IPS-18c (cell line): ENCODE measurements at regions not wholly inside any gene's neighbourhood (a gene's known extent, or its start where the extent isn't known, plus 50 kb on each side); places are given as distances from the start of the nearest gene placed in this dataset.
"Not testable (repeated sequence)": the region's sequence is repeated elsewhere in the genome, so short reads cannot be mapped to it uniquely, and the experiment has no call there.

Experiments used
- H3K4me3 ChIP-seq: 2 replicates; pipeline ENCODE4 v1.7.0; 2013; ENCODE audit warnings: low read depth, mild to moderate bottlenecking, low read length, moderate library complexity; ENCODE audit not compliant: insufficient read depth
- H3K9me3 ChIP-seq: one replicate; pipeline ENCODE4 v1.6.1; 2013; ENCODE audit warnings: mild to moderate bottlenecking, low read length, moderate library complexity; ENCODE audit not compliant: control insufficient read depth, insufficient read depth

DNA sequence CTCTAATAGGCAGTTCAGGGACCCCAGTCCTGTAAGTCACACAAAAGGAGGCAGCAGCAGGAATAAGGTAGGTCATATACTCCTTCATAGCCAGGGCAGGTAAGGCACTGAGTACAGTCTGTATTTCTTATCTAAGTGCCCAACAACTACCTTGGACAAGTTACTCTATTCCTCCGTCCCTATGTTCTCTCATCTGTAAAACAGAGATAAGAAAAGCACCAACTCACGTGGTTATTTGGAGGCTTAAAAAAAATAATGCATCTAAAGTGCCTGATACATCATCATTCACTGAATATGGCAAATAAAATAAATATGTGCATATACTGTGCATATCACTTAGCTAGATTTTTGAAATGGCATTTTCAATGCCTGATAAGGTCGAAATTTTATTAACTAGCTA, 298.1 kb upstream of the CDYL start:
- Histone ChIP-seq H3K9me3 (peaks cover 6% of the 10 kb centered on the region), H3K4me3 (no peak overlapping the region)

DNA sequence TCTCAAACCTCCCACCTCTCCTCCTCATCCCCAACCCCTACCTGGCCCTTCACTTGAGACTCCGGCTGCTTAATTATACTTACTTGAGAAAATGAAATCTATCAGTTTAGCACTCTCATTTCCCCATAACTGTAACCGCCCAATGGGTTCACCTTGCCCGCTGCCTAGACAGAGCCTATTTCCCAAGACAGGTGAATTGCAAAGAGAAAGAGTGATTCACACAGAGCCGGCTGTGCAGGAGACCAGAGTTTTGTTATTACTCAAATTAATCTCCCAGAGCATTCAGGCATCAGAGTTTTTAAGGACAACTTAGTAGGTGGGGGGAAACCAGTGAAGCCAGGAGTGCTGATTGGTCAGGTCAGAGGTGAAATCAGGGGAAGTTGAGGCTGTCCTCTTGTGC, 301.4 kb upstream of the CDYL start:
- Histone ChIP-seq H3K4me3 (no peak overlapping the region), H3K9me3 (peaks cover 8% of the 10 kb centered on the region)

DNA sequence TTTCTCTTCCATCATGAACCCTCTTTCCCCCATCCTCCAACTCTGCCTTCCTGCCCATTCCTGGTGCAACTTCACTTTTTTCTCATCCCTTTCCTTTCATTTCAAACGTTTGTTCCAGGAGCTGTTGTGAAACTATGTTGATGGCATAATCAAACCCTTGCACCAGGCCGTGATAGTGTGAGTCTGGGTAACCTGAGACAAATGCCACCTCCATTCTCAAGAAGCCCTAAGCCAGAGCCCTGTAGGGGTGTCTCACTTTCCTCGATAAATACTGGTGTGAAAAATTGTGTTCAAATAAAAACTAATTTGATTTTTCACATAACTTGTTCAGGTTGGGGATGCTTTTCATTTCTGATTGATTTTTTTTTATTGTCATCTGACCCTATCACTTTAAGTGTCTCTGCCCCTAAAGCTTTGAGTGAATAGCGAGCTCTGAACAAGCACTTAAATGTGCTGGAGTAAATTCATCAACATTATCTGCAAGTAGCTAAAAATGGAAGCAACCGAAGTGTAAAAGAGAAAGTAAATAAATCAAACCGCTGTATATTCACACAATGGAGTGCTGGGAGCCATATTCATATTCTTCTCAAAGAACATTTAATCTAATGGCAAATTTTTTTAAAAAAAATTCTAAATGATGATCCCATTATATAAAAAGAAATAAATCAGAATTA, 303.1 kb upstream of the CDYL start:
- peaks cover 8% of the 10 kb centered on the region for H3K9me3 ChIP-seq
- H3K4me3 ChIP-seq = no peak overlapping the region

DNA sequence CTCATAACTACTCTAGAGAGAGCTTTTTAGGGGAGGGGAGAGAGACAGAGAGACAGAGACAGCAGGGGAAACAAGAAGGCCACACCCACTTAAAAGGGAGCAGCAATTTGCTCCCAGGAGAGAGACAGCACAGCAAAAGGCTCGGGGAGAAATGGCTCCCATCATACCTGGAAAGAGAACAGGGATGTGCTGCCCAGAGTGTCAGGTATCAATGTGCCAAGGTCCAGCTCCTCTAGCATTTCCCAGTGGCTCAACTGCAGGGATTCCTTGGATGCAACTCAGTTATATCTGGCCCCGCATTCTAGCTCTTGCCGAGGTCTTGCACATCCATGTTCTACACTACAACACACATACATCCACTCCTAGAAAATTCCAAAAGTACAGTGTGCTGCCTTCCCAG, 304.0 kb upstream of the CDYL start:
- H3K4me3 ChIP-seq = no peak overlapping the region
- H3K9me3 ChIP-seq = peaks cover 8% of the 10 kb centered on the region

DNA sequence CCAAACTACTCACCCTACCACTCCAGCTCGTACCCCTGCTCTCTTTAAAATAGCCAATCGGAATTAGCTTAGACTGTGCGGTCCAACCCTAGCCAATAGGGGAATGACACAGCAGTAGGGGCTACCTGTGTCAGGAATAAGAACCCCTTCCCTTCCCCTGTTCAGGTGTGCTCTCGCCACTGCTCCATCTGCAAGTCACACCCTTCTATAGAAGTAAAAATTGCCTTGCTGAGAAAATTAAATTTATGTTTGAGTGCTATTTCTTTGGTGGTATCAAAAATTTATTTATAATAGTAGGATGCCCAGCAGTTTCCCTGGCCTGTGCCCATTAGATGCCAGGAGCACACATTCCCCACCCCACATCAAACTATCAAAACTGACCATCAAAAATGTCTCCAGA, 304.7 kb upstream of the CDYL start:
- not testable (repeated sequence) for H3K9me3 ChIP-seq, H3K4me3 ChIP-seq

DNA sequence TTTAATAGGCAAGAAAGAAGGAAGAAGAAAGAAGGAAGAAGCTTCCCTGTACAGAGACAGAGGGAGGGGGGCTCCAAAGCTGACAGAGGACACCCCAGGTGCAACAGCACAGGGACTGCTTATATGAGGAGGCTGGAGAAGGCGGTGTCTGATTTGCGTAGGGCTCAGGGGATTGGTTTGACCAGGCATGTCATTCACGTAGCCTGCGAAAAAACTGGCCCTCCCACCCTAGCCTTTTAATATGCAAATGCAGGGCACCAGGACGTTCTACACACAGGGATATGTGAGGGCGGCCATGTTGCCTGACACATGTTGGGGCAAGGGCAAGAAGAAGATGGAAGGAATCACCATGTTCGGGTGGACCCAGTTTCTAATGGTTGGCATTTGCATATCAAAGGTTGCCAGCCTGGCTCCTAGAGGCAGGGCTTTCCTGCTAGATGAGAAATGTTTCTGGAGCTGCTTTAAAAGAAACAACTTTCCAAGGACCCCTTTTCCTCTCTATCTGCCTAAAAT, 305.4 kb upstream of the CDYL start:
- H3K9me3 ChIP-seq = peaks cover 4% of the 10 kb centered on the region
- no peak overlapping the region for H3K4me3 ChIP-seq

DNA sequence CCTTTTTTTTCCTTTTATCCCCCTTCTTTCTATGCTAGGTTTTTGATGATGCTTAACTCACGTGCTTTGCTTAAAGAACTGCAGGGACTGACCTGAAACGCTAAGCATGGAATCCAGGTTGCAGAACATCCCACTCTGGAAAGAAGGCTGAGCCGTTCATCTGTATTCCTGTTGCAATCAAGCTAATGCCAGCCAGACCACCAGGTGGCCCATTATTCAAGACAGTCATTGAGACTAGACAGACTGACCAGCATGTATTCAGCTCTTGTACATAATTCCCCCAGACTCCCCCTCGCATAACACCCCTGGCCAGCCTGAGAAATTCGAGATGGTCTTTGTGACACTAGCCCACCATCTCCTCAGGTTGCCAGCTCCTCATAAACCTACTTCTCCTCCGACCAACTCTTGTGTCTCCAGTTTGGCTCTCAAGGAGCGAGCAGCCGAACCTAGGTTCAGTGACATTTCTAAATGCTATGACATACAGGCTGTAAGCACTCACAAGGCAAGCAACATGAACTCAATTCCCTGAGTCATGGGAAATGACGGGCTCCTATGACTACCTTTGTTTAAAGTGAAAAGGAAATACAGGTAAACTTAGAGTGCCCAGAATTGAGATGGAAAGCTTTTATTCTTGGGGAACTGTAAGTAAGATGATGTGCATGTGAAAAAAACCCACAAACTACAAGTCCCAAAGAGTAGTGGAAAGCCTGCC, 309.3 kb upstream of the CDYL start:
- Histone ChIP-seq H3K4me3 (no peak overlapping the region), H3K9me3 (peaks cover 2% of the 10 kb centered on the region)

DNA sequence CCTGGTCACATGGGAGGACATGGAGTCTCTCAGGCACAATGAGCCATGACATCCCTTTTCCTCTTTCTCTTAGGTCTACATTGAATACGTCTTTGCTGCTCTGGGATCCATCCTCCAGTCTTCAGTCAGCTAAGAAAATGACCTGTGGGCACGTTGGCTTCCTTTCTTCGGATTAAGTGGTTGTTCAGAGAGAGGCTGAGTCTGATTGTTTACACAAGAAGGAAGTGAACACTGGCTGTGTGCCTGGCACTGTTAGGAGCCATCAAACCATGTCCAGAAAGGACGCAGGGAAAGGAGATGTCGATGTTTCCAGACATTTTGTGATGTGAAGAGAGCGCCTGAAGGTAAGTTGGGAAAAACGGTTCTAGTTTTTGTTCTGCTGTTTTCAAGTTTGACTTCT, 309.9 kb upstream of the CDYL start:
- Histone ChIP-seq H3K9me3 (peaks cover 2% of the 10 kb centered on the region), H3K4me3 (no peak overlapping the region)

DNA sequence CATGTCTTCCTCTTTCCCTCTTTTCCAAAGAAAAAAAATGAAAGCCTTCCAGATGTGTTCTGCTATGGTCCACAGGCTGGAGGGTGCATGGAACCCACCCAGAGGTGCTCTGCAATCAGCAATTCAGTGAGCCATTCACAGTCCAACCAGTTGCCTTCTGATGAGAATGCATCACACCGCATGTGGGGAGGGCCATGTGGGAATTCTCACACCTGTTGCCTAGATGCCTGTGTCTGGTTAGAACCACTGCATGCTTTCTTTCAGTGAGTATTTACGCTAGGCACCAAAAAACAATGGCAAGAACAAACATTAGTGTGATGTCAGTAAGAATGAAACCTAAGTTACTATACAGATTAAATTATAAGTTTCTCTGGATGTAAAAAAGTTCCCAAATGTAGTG, 311.6 kb upstream of the CDYL start:
- no peak overlapping the region for H3K4me3 ChIP-seq
- H3K9me3 ChIP-seq = no peaks in the 10 kb centered on the region

DNA sequence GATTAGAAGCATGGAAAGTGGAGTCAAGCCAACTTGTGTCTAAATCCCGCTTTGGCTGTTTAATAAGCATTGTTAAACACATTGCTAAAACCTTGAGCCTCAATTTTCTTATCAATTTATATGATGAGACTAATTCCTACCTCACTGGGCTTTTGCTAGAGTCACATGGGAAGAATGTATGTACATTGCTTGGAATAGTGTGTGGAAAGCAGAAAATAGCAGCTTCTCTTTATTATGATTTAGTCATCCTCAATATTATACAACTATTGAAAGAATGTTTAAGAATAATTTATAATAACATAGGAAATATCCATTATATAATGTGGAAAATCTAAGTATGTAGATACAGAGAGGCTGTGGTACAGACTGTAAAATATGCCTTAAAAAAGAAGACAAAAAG, 313.0 kb upstream of the CDYL start:
- H3K4me3 ChIP-seq = no peak overlapping the region
- no peaks in the 10 kb centered on the region for H3K9me3 ChIP-seq

DNA sequence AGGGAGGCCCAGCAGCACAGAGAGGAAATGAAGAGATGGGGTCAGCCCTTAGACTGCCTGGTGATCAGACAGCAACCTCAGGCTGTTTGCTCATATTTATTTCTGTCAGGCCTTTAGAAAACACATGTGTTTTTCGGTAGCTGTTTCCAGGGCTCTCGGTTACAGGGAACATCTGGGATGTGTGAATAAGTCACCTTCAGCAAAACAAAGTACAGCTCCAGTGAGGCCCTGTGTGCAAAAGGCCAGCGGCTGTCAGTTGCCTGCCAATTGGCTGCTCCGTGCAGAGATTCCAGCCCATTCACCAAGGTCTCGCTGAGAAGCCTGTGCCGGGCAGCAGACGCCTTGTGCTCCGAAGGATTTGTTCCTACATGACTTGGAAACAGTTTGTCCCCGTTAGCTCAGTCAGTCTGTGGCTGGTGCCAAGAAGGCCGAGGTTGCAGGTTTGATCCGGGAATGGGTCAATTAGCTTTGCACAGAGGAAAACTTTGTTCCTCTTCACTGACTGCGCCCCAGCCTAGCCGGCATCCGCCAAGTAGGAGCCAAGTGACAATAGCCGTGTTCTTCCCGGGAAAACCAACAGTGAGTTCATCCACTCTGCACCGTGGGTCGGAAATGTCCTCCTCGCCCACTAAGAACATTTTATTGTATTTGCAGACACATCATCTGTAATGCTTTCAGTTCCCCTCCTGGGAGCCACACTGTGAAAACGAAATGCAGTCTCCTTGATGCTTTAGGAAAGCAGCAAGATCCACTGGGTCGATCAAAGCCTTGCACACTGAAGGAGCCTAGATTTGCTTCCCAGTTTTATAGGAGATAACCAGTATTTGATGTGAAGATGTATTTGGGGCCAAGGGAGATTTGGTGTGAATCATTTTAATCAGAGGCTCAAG, 315.4 kb upstream of the CDYL start:
- Histone ChIP-seq H3K4me3 (no peak overlapping the region), H3K9me3 (no peaks in the 10 kb centered on the region)

DNA sequence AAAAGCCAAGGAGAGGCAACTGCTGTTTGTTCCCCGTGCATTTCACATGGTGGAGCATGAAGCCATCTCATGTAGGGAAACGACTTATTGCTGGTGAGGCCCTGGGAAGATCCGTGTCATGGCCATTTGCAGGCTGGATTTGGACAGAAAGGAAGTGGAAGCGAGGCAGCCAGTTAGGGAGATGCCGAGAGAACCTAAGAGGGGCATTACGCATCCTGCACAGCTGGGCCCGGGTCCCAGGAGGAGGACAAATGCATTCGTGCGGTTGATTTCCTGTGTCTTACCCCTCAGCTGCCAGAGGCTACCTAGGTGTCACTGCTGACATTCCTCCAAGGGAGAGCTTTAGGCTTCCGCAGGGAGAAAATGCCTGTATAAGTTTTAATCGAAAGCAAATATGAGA, 316.2 kb upstream of the CDYL start:
- H3K4me3 ChIP-seq = no peak overlapping the region

DNA sequence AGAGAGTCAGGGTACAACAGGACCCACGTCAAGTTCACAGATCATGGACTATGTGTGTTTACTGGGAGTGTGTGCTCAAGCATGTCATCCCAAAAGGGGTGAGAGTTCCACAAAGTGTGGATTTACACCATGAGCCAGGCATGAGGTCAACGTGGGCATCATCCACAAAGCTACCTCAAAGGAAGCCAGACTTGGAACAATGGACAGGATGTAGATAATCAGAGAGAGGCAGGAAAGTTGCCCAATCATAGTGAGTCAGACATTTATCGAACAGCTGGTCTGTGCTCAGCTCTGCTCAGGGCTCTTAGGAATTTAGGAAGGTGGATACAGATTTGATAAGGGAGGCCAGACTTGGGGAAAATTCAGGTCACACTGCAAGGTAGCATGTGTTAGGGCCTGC, 317.2 kb upstream of the CDYL start:
- H3K9me3 ChIP-seq = no peaks in the 10 kb centered on the region
- no peak overlapping the region for H3K4me3 ChIP-seq

More for the DNA sequence above, 316.2 kb upstream of the CDYL start:
- H3K9me3 ChIP-seq = no peaks in the 10 kb centered on the region

DNA sequence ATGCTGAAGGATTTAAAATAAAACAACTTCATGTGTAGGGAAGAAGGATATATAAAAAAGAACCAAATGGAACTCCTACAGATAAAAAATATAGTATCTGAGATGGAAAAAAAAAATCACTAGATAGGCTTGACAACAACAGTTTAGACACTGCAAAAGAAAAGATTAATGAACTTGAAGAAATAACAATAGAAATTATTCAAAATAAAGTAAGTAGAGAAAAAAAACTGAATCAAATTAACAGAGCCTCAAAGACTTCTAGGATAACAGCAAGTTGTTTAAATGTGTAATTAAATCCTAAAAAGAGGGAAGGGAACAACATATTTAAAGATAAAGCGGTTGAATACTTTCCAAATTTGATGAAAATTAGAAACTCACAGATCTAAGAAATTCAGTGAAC, 316.3 kb upstream of the ECI2 start:
- H3K9me3 ChIP-seq = no peaks in the 10 kb centered on the region
- H3K4me3 ChIP-seq = no peak overlapping the region

DNA sequence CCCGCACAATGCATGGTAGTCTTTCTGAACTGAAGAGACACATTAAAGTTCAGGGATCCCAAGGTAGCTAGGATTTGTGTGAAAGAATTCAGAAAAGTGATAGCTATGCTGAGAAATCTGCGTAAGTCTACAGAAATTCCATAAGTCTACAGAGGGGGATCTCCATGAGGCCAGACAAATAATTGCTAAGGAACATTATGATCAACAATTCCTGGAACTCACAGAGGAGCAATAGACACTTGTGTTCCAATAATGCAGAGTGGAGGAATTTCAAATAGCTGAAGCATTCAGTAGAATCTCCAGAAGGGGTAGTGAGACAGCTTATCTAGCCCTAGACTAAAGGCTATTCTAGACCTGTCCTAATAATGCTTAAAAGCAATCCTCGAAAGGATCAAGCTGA, 315.7 kb upstream of the ECI2 start:
- Histone ChIP-seq H3K9me3 (no peaks in the 10 kb centered on the region), H3K4me3 (no peak overlapping the region)

DNA sequence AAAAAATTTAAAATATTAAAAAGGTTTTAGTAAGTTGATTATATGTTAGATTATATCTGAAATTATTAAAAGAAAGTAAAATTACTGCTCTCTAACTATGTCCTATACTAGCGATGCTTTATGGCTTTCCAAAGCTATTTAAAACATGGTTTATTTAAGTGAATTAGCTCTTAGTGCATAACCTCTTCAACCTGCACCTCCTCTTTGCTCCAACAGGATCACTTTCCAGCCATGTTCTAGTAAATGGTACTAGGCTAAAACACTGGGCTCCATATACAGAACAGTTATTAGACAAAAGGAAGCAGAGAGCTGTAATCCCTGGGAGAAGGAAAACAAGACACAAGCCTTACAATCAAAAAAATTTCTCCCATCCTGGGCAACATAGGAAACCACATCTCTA, 314.9 kb upstream of the ECI2 start:
- Histone ChIP-seq H3K9me3 (no peaks in the 10 kb centered on the region), H3K4me3 (no peak overlapping the region)

DNA sequence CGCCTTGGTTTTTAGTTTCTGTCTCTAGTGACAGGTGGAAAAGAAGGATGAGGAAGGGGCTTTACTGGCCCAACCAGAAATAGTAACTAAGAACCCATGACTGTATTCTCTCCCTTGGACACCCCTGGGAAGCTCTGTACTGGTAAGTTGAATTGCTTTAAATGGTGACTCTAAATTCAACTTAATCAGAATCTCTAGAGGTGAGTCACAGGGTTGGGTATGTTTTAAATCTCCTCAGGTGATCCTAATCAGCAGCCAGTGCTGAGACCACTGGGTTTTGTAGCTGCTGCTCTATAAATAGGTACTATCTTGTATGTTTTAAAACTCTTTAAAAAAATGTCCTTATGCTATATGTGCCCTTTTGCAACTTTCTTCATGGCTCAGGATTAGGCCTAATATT, 314.0 kb upstream of the ECI2 start:
- Histone ChIP-seq H3K9me3 (no peaks in the 10 kb centered on the region), H3K4me3 (no peak overlapping the region)

DNA sequence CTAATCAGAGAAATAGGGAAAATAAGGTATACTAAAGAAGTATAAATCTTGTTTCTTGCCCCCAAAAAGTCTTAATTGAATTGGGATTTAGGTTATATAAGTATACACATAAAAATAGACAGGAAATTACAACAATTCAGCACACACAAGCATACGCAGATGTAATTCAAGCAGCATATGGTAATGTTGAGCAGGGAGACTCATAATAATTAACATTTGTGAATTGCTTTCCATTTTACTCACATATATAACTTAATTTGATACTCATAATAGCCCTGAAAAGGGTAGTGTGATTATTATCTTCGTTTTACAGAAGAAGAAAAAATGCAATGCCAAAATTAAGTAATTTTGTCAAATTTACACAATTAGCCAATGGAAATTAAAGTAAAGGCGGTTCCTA, 313.5 kb upstream of the ECI2 start:
- Histone ChIP-seq H3K4me3 (no peak overlapping the region), H3K9me3 (no peaks in the 10 kb centered on the region)
